Forelimb muscle (tissue), 1 donor: ENCODE measurements at regions not wholly inside any gene's neighbourhood (a gene's known extent, or its start where the extent isn't known, plus 50 kb on each side); places are given as distances from the start of the nearest gene placed in this dataset.
"Not testable (repeated sequence)": the region's sequence is repeated elsewhere in the genome, so short reads cannot be mapped to it uniquely, and the experiment has no call there.

Source experiments
- DNase-seq: peaks from one replicate; pipeline ENCODE4 v3.0.0-alpha.2; 2013; ENCODE audit warnings: low read depth

- no peak for DNase-seq
These were observed 1079.9 kb upstream of the ACO1 start for GRCh38 chr9:31304576-31304975.

- DNase-seq = no peak
These were observed 1070.2 kb upstream of the ACO1 start for GRCh38 chr9:31314241-31314640.

- no peak for DNase-seq
These were observed 1063.9 kb upstream of the ACO1 start for GRCh38 chr9:31320494-31320893.

- DNase-seq = no peak
These were observed 1063.2 kb upstream of the ACO1 start for GRCh38 chr9:31321256-31321655.

- no peak for DNase-seq
These were observed 1062.8 kb upstream of the ACO1 start for GRCh38 chr9:31321686-31322085.

- no peak for DNase-seq
These were observed 1060.6 kb upstream of the ACO1 start for GRCh38 chr9:31323726-31324444.

- no peak for DNase-seq
These were observed 1058.7 kb upstream of the ACO1 start for GRCh38 chr9:31325778-31326177.

GRCh38 chr9:31326883-31327282, 1057.6 kb upstream of the ACO1 start:
- DNase-seq = not testable (repeated sequence)

GRCh38 chr9:31334837-31335528, 1049.5 kb upstream of the ACO1 start:
- DNase-seq = no peak

- no peak for DNase-seq
These were observed 1048.8 kb upstream of the ACO1 start for GRCh38 chr9:31335529-31336234.

GRCh38 chr9:31336386-31336785, 1048.1 kb upstream of the ACO1 start:
- no peak for DNase-seq

- no peak for DNase-seq
These were observed 1047.6 kb upstream of the ACO1 start for GRCh38 chr9:31336841-31337240.

- DNase-seq = peak; percentile 48
These were observed 1037.3 kb upstream of the ACO1 start for GRCh38 chr9:31347082-31347617.

- no peak for DNase-seq
These were observed 1029.1 kb upstream of the ACO1 start for GRCh38 chr9:31355159-31355882.

GRCh38 chr9:31355965-31356364, 1028.5 kb upstream of the ACO1 start:
- DNase-seq = no peak

GRCh38 chr9:31359071-31359470, 1025.4 kb upstream of the ACO1 start:
- DNase-seq = no peak

GRCh38 chr9:31364171-31364570, 1020.3 kb upstream of the ACO1 start:
- DNase-seq = no peak

- DNase-seq = no peak
These were observed 1011.5 kb upstream of the ACO1 start for GRCh38 chr9:31372799-31373587.

GRCh38 chr9:31377358-31377757, 1007.1 kb upstream of the ACO1 start:
- no peak for DNase-seq

GRCh38 chr9:31388660-31389059, 995.8 kb upstream of the ACO1 start:
- DNase-seq = no peak

GRCh38 chr9:31389075-31389474, 995.4 kb upstream of the ACO1 start:
- no peak for DNase-seq
